Activated CD4-positive, alpha-beta T cell treated with anti-CD3 and anti-CD28 coated beads, Interleukin-2, amount 50 U/mL, for 16 hours (primary cell): ENCODE measurements at regions not wholly inside any gene's neighbourhood (a gene's known extent, or its start where the extent isn't known, plus 50 kb on each side); places are given as distances from the start of the nearest gene placed in this dataset.

Experiments
- DNase-seq: peaks from one replicate; pipeline ENCODE4 v3.0.0-alpha.2; 2020

- peak; percentile 12 for DNase-seq
These were observed 198.4 kb upstream of the RASA1 start for GRCh38 chr5:87069311-87069710.

- DNase-seq = no peak
These were observed 197.6 kb upstream of the RASA1 start for GRCh38 chr5:87069974-87070608.

GRCh38 chr5:87074072-87074471, 193.6 kb upstream of the RASA1 start:
- no peak for DNase-seq

GRCh38 chr5:87074934-87075541, 192.6 kb upstream of the RASA1 start:
- peak; percentile 63 for DNase-seq

- no peak for DNase-seq
These were observed 191.3 kb upstream of the RASA1 start for GRCh38 chr5:87076411-87076810.

GRCh38 chr5:87076931-87077330, 190.8 kb upstream of the RASA1 start:
- peak; percentile 12 for DNase-seq

GRCh38 chr5:87079219-87079618, 188.5 kb upstream of the RASA1 start:
- DNase-seq = no peak

GRCh38 chr5:87081016-87081415, 186.7 kb upstream of the RASA1 start:
- DNase-seq = no peak

GRCh38 chr5:87081511-87082372, 185.9 kb upstream of the RASA1 start:
- peak; percentile 39 for DNase-seq

GRCh38 chr5:87094347-87094746, 173.3 kb upstream of the RASA1 start:
- DNase-seq = no peak

GRCh38 chr5:87094833-87095232, 172.8 kb upstream of the RASA1 start:
- no peak for DNase-seq

- no peak for DNase-seq
These were observed 171.9 kb upstream of the RASA1 start for GRCh38 chr5:87095787-87096186.

GRCh38 chr5:87097664-87098063, 170.0 kb upstream of the RASA1 start:
- no peak for DNase-seq

GRCh38 chr5:87099291-87099839, 168.3 kb upstream of the RASA1 start:
- DNase-seq = no peak

- no peak for DNase-seq
These were observed 167.7 kb upstream of the RASA1 start for GRCh38 chr5:87099968-87100367.

- no peak for DNase-seq
These were observed 166.4 kb upstream of the RASA1 start for GRCh38 chr5:87101321-87101720.

GRCh38 chr5:87102841-87103240, 164.8 kb upstream of the RASA1 start:
- no peak for DNase-seq

- no peak for DNase-seq
These were observed 163.9 kb upstream of the RASA1 start for GRCh38 chr5:87103616-87104287.

GRCh38 chr5:87105577-87105976, 162.1 kb upstream of the RASA1 start:
- DNase-seq = no peak

GRCh38 chr5:87109746-87110145, 157.9 kb upstream of the RASA1 start:
- DNase-seq = no peak

- no peak for DNase-seq
These were observed 157.0 kb upstream of the RASA1 start for GRCh38 chr5:87110721-87111120.

- no peak for DNase-seq
These were observed 153.8 kb upstream of the RASA1 start for GRCh38 chr5:87113861-87114260.

- no peak for DNase-seq
These were observed 153.1 kb upstream of the RASA1 start for GRCh38 chr5:87114631-87115030.
